ENCODE measurements at regions not wholly inside any gene's neighbourhood (a gene's known extent, or its start where the extent isn't known, plus 50 kb on each side); places are given as distances from the start of the nearest gene placed in this dataset.

DNA sequence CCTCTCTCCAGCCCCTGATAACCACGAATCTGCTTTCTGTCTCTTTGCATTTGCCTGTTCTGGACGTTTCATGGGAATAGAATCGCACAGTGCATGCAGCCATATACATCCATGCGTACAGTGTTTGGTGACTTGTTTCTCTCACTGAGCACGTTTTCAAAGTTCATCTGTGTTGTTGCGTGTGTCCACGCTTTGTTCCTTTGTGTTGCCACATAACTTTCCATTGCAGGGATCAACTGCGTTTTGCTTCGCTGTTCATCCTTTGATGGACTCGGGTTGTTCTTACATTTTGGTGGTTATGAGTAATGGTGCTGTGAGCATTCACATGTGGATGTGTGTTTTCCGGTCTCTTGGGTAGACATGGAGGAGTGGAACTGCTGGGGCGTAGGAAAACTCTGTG is 56.4 kb upstream of the TAMM41 start:
- TF ChIP-seq CTCF (IDR thresholded peaks at IDR 0.05) (no peak), POLR2A (IDR thresholded peaks at IDR 0.05) (no peak)
